CD4-positive, alpha-beta T cell treated with Interleukin-21 for 1 hour (primary cell): ENCODE measurements at regions not wholly inside any gene's neighbourhood (a gene's known extent, or its start where the extent isn't known, plus 50 kb on each side); places are given as distances from the start of the nearest gene placed in this dataset.

ENCODE experiments used
- DNase-seq: peaks from one replicate; pipeline ENCODE4 v3.0.0-alpha.2; 2020

DNA sequence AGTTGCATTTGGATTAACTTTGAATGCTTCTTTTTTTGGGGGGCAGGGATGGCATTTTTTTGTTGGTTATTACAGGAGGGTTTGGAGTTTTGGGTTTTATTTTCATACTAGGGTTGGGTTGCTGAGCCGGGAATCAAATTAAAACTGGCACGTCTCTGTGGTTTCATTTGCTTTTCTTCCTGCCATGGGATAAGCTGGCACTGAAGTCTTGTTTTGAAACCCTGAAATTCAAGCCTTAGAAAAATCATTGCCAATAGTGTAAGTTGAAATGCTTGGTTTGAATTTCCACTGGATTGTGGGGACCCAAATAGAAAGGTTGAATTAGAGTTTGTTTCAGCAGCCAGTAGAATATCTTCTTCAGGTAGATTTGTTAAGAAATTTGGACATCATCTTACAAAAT lies 193.1 kb upstream of the DCBLD2 start:
- no peak for DNase-seq

DNA sequence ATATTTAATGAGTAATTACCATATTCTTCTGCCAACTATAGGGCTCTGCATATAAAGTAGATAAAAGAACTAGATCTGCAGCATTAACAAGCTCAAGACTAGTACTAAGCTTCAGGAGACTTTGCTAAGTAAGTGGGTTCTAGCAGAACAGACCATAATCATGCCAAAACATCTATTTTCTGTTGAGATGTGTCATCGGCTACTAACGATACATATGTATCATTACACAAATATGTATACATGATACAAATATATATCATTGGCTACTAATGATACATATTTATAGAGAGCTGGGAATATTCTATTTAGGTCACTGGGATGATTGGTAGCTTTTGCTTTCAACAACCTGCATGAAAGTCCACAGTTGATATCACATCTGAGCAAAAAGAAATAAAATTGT lies 185.8 kb upstream of the DCBLD2 start:
- DNase-seq = no peak

- no peak for DNase-seq
Measured at GRCh38 chr3:99084826-99085225, 183.3 kb upstream of the DCBLD2 start.

- no peak for DNase-seq
Measured at GRCh38 chr3:99084156-99084555, 182.7 kb upstream of the DCBLD2 start.

DNA sequence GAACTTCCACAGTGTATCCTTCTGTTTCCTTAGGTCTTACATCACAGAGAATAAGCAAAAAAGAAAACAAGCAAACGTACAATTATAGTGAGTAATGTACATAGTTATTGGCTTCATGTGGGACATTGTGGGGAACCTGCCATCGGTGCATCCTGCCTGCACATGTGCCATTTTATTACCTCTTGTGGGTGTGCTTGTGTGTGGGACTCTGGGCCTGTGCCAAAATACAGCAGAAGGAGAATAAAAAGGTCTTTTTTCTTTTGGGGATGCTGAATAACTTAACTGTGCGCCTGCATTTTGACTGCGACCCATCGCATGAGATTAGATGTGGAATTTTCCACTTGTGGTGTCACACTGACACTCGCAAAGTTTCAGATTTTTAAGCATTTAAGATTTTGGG lies 169.6 kb upstream of the DCBLD2 start:
- DNase-seq = no peak

DNA sequence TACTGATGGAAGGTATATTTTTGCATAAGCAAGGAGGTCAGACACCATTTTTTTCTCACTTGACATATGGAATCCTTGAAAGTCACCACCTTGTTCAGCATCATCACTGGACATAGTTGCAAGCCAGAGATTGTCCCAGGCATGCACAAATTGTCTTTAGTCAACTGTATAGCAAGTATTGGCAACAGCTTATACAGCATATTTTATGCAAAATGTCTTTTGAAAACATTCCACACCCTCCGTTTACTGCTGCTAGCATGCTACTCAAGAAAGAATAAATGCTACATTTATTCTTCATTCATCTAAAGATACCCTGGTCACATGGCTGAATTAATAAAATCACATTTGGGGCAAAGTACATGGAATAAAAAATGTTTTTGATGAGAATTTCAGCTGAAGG lies 168.5 kb upstream of the DCBLD2 start:
- DNase-seq = no peak

DNA sequence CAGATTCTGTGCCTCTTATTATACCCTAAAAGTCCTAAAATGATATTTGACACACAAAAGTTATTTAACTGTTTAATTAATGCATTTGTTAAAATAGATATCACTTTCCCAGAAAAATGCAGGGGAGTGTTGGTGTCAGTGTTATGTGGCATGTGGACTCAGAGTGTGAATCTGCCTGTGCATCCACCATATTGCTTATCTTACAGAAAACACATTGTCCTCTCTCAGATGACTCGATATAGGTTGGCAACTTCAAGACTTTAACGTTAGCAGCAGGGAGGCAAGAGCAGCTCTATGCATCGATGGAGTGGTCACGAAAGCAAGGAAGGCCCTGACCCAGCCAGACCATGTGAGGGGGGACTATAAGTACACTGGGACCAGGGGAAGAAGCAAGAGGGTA lies 165.4 kb upstream of the DCBLD2 start:
- DNase-seq = no peak

DNA sequence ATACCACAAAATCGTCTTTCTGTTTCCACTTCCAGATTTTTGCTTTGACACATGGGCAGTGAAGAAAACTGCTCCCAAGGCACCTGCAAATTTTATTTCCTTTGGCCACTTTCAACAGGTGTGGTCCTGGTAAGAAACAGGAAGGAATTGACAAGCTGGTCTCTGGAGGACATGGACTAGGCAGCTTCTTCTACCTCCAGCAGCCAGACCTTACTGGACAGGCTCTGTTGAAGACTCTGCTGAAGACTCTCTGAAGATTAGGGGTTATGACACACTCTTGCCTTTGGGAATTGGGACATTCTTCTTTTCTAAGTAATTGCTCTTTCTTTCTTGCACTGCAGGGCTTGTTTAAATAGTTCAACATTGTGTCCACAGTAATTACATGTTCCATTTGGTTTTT lies 147.7 kb upstream of the DCBLD2 start:
- no peak for DNase-seq

- no peak for DNase-seq
Measured at GRCh38 chr3:99041747-99042146, 140.3 kb upstream of the DCBLD2 start.

- no peak for DNase-seq
Measured at GRCh38 chr3:99031778-99032177, 130.3 kb upstream of the DCBLD2 start.

DNA sequence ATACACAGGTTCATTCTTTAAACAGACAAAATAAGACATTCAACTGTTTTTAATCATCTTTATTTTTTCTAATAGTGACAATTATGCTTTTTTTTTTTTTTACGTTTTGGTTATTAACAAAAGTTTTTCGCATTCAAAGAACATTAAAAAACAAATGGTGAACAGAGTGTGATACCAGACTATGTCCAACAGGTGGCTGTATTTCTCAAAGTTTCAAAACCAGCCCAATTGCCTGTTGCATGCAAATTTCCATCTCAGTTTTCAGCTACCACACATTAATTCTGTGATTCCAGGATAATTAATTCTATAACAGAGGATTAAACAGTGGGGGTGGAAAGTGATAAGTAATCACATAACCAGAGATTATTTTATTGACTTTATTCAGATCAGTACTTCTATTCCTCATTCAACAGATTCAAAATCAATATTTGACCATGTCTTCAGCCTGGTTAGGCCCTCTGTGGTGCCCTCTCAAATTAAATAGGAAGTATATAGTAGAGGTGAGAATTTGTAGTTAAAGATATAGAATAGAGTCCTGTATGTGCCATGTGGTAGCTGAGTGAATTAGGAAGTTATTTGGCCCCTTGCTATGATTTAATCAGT lies 122.2 kb upstream of the DCBLD2 start:
- DNase-seq = peak; percentile 2

DNA sequence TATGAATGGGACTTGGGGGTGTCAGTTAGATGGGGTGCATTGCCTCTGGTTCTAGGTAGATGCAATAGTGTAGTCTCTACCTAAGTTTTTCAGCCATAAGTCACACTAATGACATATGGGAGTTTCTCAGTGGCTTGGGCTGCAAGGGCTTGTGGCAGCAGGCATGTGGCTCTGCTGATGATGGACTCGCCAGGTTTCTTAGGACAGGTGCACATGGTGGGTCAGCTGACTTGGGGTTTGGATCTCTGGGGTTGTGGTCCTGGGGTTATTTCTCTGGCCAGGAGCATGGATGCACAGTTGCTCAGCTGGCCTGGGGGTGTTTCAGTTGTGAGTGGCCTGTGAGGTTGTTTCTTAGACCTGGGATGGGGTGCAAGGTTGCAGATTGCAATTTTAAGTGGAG lies 120.0 kb upstream of the DCBLD2 start:
- DNase-seq = no peak

- DNase-seq = no peak
Measured at GRCh38 chr3:99016452-99016851, 115.0 kb upstream of the DCBLD2 start.

GRCh38 chr3:99013777-99014315 lies 112.4 kb upstream of the DCBLD2 start:
- DNase-seq = no peak

- DNase-seq = no peak
Measured at GRCh38 chr3:99013077-99013476, 111.6 kb upstream of the DCBLD2 start.

GRCh38 chr3:99012051-99012450 lies 110.6 kb upstream of the DCBLD2 start:
- no peak for DNase-seq

DNA sequence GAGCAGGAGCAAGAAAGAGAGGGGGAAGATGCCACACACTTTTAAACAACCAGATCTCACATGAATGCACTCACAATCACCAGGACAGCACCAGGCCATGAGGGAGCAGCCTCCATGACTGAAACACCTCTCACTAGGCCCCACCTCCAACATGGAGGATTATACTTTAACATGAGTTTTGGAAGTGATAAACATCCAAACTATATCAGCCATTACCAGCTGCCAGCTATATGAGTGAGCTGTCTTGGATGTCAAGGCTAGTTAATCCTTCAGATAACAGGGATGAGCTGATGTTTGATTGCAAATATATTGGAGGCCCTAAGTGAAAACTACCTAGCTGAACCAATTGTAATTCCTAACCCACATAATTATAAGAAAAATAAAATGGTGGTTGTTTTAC lies 108.4 kb upstream of the DCBLD2 start:
- no peak for DNase-seq

DNA sequence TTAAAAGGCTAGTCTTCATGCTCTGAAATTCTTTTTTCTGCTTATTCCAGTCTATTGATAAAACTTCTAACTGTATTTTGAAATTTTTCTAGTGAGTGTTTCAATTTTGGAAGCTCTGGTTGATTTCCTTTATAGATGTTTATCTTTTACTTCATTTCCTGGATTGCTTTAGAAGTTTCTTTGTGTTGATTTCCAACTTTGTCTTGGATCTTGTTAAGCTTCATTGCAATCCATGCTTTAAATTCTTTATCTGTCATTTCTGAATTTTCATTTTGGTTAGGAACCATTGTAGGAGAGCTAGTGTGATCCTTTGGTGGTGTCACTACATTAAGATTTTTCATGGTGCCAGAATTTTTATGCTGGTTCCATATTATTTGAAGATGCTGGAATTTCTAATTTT lies 105.2 kb upstream of the DCBLD2 start:
- DNase-seq = no peak

- DNase-seq = no peak
Measured at GRCh38 chr3:98999675-99000074, 98.2 kb upstream of the DCBLD2 start.

- no peak for DNase-seq
Measured at GRCh38 chr3:98994128-98994762, 92.8 kb upstream of the DCBLD2 start.

GRCh38 chr3:98991393-98991792 lies 89.9 kb upstream of the DCBLD2 start:
- no peak for DNase-seq

GRCh38 chr3:98990657-98991056 lies 89.2 kb upstream of the DCBLD2 start:
- no peak for DNase-seq

- DNase-seq = no peak
Measured at GRCh38 chr3:98986073-98986472, 84.6 kb upstream of the DCBLD2 start.

DNA sequence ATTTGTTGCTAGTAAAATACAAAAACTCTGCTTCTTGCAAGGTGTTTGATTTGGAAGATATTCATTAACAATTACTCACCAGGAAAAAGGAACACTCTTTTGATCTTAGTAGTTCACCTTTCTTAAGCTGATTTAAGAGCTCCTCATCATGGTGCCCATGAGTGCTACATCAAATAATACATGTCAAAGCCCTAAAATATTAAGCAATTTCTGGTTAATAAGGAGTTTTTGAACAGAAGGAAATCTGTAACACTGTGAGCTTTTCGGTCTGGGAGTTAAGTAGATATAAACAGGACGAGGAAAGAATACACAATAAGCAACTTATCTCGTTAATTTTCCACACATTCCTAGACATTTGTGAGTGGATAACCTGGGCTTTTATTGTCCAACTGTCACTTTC lies 83.9 kb upstream of the DCBLD2 start:
- no peak for DNase-seq

- no peak for DNase-seq
Measured at GRCh38 chr3:98984024-98984423, 82.5 kb upstream of the DCBLD2 start.
